ENCODE measurements at regions not wholly inside any gene's neighbourhood (a gene's known extent, or its start where the extent isn't known, plus 50 kb on each side); places are given as distances from the start of the nearest gene placed in this dataset.

- Mint-ChIP-seq H3K4me1 (ENCODE audit: insufficient read depth, unreplicated experiment) (peaks cover 8% of the 10 kb centered on the region), H3K27ac (ENCODE audit: low read depth, unreplicated experiment) (no peak overlapping the region), H3K4me3 (ENCODE audit: unreplicated experiment) (no peak overlapping the region), H3K27me3 (ENCODE audit: insufficient read depth, unreplicated experiment) (no peaks in the 10 kb centered on the region), H3K9me3 (ENCODE audit: unreplicated experiment) (no peaks in the 10 kb centered on the region), H3K36me3 (ENCODE audit: insufficient read depth, unreplicated experiment) (peaks cover 6% of the 10 kb centered on the region)
- POLR2A ChIA-PET: no interaction called here
- intact Hi-C loops (cut with micrococcal nuclease): no loop called here
- no peak for TF ChIP-seq CTCF (IDR thresholded peaks at IDR 0.05; ENCODE audit: unreplicated experiment)
- no peak for DNase-seq (ENCODE audit: unreplicated experiment)
- CTCF ChIA-PET: no interaction called here
- no TSS peak for BruUV-seq (replicated peaks)
Measured at GRCh38 chr3:177881351-177881750, 654.9 kb upstream of the KCNMB2 start.

DNA sequence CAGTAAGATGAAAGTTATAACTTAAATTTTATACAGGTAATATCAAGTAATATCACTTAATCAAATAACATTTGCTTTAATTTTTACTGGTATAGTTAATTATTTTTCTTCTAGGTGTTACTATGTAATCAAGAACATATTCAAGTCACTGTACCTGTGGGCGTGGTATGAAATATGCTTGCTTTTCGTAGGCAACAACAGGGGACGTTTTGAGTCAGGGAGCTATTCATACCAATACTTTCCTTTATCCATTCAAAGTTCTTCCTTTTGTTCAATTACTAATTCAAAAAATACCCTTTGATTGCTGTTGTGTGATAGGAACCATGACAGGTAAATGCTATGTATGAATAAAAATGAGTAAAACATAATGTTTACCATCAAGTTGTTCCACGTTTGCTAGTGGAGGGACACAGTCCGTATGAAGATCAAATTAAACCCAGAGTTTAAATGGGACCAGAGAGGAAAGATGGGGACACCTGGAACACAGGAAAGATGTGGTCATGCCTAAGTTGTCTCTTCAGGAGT, 654.0 kb upstream of the KCNMB2 start:
- no peak for DNase-seq (ENCODE audit: unreplicated experiment)
- Mint-ChIP-seq H3K4me1 (ENCODE audit: insufficient read depth, unreplicated experiment) (peaks cover 8% of the 10 kb centered on the region), H3K27me3 (ENCODE audit: insufficient read depth, unreplicated experiment) (no peaks in the 10 kb centered on the region), H3K36me3 (ENCODE audit: insufficient read depth, unreplicated experiment) (peaks cover 6% of the 10 kb centered on the region), H3K9me3 (ENCODE audit: unreplicated experiment) (no peaks in the 10 kb centered on the region), H3K27ac (ENCODE audit: low read depth, unreplicated experiment) (no peak overlapping the region), H3K4me3 (ENCODE audit: unreplicated experiment) (no peak overlapping the region)
- intact Hi-C loops (cut with micrococcal nuclease): no loop called here
- no TSS peak for BruUV-seq (replicated peaks)
- ChIA-PET POLR2A (no interaction called here), CTCF (no interaction called here)
- no peak for TF ChIP-seq CTCF (IDR thresholded peaks at IDR 0.05; ENCODE audit: unreplicated experiment)

DNA sequence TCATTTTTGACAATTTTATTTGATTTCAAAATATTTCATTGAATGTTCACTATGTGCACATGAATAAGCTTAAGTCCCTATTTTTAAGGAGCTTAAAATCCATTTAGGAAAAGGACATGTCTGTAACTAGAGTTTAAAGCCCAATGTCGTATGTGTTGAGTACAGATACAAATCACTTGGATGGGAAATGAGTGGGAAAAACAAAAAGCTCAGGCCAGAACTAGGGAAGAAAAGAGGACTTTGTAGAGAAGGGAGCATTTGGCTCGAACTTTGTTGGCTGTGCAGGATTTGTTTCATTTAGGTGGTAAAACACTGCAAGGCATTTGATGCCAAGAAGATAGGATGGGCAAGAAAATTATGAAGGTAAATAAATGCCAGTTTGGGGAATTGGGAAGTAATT, 653.1 kb upstream of the KCNMB2 start:
- Mint-ChIP-seq H3K27me3 (ENCODE audit: insufficient read depth, unreplicated experiment) (no peaks in the 10 kb centered on the region), H3K27ac (ENCODE audit: low read depth, unreplicated experiment) (peak overlapping the region; percentile 25), H3K36me3 (ENCODE audit: insufficient read depth, unreplicated experiment) (peaks cover 6% of the 10 kb centered on the region), H3K4me3 (ENCODE audit: unreplicated experiment) (no peak overlapping the region), H3K9me3 (ENCODE audit: unreplicated experiment) (no peaks in the 10 kb centered on the region), H3K4me1 (ENCODE audit: insufficient read depth, unreplicated experiment) (peaks cover 8% of the 10 kb centered on the region)
- BruUV-seq (replicated peaks): no TSS peak
- intact Hi-C loops (cut with micrococcal nuclease): no loop called here
- no peak for TF ChIP-seq CTCF (IDR thresholded peaks at IDR 0.05; ENCODE audit: unreplicated experiment)
- no peak for DNase-seq (ENCODE audit: unreplicated experiment)
- POLR2A ChIA-PET: no interaction called here
- CTCF ChIA-PET: no interaction called here

- no peak overlapping the region for H3K27ac Mint-ChIP-seq (ENCODE audit: low read depth, unreplicated experiment)
- no TSS peak for BruUV-seq (replicated peaks)
- DNase-seq (ENCODE audit: unreplicated experiment): no peak
- POLR2A ChIA-PET: no interaction called here
- intact Hi-C loops (cut with micrococcal nuclease): no loop called here
- no peaks in the 10 kb centered on the region for H3K27me3 Mint-ChIP-seq (ENCODE audit: insufficient read depth, unreplicated experiment)
- H3K4me3 Mint-ChIP-seq (ENCODE audit: unreplicated experiment): no peak overlapping the region
- peaks cover 4% of the 10 kb centered on the region for H3K4me1 Mint-ChIP-seq (ENCODE audit: insufficient read depth, unreplicated experiment)
- H3K9me3 Mint-ChIP-seq (ENCODE audit: unreplicated experiment): no peaks in the 10 kb centered on the region
- CTCF ChIA-PET: interaction anchor here (0.7 kb wide), 1 partner anchor 54 kb away, joined by 3 read pairs; no protein-coding TSS in a partner anchor
- TF ChIP-seq CTCF (IDR thresholded peaks at IDR 0.05; ENCODE audit: unreplicated experiment): no peak
- H3K36me3 Mint-ChIP-seq (ENCODE audit: insufficient read depth, unreplicated experiment): peaks cover 6% of the 10 kb centered on the region
Measured at GRCh38 chr3:177883957-177884356, 652.3 kb upstream of the KCNMB2 start.
